GF-D8 (cell line): ENCODE measurements at regions not wholly inside any gene's neighbourhood (a gene's known extent, or its start where the extent isn't known, plus 50 kb on each side); places are given as distances from the start of the nearest gene placed in this dataset.

Experiments
- DNase-seq: peaks from one replicate; lab custom pipeline; 2025; lab: John Stamatoyannopoulos, UW

DNA sequence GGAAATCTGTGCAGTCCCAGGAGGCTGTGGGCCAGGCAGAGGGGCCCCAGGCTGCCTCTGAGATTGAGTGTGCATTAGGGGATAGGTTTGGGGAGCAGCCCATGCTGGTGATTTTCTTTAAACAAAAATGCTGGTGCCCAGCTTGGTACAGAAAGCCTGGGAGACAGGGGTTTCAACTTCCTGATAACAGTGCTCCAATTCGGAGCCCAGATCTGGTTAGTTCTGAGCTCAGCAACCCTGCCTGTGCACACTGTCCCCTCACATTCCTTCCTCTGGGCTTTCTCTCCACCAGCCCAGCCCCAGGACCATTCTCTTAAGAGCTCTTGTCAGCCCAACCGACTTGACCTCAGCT is 379.2 kb upstream of the ZMIZ1 start:
- DNase-seq, result no peak

DNA sequence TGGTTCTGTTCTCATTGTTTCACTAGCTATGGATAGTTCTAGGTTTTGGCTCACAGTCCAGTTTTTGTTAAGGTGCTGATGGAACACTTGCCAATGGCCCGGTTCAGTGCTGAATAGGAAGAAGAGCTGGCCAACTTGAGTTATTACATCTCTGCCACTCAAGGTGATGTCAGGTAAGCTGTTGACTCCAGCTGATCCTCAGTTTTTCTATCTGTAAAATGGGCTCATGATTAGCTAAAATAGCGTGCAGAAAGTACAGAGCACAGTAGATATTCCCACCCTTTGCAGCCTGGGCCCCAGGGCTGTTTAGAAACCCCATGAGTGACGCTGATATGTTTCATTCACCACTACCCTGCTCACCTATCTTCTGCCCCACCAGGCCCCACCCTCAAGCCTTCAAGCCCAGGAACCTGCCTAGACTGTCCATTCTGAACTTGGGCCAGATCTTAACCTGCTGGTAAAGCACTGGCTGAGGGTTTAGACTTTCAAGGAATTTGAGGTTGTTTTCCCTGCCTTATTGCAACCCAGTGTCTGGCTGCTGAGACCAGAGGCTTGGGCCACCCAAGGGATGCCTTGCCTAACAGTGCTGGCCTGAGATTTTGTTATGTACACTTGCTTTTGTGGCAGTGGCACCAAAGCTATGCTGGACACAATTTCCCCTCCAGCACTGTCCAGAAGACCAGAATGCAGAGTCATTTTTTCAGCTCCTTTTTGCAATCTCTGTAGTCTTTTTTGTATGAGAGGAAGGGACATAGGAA is 378.2 kb upstream of the ZMIZ1 start:
- DNase-seq, result no peak

DNA sequence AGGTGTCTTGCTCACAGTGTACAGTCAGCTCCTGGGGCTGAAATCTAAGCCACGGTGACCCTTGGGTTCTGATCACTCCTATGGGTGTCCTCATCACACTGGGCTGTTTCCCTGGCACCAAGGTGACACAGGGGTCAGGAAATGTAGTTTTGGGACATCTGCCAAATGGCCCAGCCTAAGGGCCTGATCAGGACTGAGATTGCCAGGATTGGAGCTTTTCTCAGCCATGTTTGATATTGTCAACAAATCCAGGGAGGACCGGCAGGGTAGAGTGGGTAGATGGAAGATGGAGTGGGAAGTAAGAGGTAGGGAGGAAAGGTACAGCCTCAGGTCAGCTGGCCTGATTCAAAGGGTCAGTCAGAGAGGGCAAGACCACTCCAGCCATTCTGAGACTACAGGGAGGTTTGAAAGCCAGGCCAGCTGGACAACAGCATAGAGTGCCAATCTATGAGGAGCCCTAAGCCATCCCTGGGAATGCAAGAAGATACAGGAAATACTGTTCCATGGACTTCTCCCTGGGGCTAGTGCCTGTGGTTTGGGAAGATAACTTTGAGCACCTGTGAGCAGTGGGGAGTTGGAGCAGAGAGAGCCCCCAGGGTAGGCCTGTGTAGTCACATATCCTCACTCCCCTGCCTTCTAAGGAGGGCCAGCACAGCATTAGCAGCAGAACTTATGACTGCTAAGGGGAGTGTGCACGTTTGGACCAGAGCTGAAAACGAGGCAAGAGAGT is 377.3 kb upstream of the ZMIZ1 start:
- no peak for DNase-seq

DNA sequence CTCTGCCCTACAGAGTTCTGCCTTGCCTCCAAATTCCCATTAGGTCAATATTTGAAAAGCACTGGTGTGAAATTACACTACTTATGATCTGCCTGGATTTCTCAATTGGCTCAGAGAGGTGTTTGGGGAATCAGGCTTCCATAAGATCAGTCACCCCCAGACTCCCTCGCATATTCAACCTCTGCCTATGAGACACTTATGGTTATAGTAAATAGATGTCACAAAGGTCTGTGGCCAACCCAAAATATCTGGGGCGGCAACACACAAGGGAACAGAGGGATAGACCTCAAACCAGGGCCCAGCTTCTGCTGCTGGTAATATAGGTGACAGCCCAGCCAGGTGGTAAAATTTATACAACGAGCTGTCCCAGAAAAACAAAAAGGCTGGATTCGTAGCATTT is 376.7 kb upstream of the ZMIZ1 start:
- DNase-seq, result no peak

DNA sequence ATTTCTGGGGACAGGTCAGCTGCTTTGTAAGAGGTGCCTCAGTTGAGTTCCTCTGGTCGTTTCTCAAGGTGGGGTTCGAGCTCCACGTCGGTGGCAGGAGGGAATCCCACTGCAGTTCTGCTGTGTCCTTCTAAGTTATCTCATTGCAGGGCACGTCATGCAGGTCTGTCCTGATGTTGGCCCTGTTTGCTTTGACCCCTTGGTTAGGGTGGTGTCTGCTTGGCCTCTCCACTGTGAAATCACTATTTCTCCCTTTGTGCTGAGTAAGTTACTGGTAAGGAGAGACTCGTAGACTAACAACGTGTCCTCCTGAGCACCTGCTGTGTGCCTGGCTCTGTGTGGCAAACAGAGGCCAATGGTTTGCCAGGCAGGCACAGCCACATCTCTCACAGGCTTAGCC is 372.9 kb upstream of the ZMIZ1 start:
- DNase-seq, result no peak

DNA sequence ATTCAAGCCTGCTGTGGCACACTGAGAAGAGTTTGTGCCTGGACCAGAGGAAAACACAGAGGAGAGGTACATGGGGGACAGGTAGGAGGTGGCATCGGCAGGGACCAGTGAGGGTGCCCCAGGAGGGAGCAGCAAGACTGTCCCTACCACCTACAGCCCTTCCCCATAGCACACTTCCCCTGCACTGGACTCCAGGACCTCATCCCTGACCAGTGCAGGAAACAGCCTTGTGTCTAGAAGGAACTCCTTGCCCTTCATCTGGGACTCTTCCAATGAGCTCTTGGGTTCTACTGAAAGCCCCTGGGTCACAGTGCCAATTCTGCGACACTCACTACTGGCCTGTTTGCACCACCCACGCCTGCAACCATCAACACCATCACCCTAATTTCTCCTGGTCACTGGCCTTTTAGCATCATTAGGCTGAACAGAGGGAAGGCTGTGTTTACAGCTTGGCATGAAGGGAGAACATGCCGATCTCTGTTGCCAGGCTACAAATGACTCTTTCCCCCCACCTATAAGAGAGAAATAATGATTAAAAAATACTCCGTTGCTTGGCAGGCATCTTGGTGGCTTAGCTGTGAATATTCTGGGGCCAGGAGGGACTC is 371.9 kb upstream of the ZMIZ1 start:
- DNase-seq, result no peak

DNA sequence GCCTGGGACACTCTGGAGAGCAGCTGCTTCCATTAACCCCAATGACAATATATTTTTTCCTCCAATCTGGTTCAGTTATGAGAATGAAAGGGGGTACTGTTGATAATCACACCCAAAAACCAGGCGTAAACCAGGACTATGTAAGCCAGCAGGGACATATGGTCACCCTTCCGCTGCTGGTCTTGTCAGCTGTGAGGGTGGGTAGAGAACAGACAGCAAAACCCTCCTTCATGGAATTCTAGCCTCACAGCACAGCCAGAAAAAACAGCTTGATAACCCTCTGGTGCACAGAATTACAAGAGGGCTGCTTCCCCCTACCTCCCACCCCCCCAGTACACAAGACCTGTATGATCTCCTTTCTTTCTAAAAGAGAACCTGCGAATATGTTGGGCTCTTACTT is 368.8 kb upstream of the ZMIZ1 start:
- no peak for DNase-seq

DNA sequence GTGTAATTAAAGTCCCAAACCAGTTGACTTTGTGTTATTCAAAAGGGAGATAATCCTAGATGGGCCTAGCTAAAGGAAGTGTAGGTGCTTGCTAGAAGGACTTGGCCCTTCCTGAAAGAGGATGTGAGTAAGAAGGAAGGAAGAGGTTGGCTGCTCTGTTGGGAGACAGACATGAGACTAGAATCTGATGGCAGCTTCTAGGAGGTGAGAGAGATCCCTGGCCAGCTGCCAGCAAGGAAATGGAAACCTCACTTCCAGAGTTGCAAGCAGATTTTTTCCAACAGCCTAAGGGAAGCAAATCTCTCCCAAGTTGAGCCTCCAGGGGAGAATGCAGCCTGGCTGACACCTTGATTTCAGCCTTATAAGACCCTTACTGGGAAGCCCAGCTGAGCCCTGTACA is 368.4 kb upstream of the ZMIZ1 start:
- no peak for DNase-seq

DNA sequence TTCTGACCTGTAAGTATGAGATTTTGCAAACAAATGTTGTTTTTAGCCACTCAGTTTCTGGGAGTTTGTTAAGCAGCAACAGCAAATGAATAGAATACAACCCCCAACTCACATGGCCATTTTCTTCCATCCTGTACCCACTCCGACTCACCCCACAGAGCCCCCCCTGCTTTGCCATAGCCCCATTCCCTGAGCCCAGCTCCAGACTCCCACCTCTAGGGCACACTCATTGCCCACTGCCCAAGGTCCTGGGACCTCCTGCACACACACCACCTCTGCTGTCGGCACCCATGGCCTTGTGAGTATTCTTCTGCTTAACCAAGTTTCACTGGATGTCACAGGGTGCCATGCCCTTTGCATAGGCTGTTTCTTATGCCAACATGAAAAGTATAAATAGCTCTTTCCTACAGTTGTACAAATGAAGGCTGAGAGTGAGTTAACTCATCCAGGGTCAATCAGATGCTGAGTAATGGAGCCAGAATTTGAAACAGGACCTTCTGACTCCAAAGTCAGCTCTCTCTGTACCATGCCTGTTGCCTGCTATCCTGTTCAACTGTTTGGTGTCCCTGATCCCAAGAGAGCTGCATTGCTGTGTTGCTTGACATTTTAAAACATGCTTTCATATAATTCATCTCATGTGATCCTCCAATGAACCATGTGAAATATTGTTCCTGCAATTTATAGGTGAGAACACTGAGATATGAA is 367.8 kb upstream of the ZMIZ1 start:
- DNase-seq, result no peak

DNA sequence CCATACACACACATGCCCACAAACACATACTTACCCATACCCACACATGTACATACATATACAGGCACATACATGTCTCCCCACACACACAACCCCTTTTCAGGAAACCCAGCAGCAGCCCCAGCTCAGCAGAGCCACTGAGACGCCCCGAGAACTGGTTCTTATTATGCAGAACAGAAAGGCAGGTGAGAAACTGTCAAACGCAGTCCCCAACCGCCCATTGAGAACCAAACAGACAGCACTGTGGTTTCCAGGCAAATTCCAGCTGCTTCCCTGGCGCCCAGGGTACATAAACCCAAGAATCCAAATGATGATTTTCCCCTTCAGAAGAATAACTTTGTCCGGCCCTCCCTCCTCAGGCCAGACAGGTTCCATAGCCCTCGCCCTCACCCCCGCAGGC is 366.6 kb upstream of the ZMIZ1 start:
- no peak for DNase-seq

DNA sequence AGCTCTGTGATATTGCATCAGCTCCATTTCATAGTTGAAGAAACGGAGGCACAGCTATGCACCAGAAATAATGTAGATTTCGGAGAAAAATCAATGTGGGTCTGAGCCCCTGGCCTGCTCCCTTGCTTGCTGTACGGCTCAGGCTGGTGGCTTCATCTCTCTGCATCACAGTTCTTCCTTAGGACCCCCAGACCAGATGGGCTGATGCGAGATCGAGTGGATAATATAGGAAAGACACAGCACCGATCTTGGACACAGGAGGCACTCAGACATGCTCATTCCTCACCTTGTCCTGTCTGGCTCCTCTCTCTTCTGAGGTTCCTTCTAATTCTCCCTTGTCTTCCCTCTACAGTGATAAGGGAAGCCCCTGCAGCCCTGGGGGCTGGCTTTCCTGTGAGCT is 365.9 kb upstream of the ZMIZ1 start:
- no peak for DNase-seq

DNA sequence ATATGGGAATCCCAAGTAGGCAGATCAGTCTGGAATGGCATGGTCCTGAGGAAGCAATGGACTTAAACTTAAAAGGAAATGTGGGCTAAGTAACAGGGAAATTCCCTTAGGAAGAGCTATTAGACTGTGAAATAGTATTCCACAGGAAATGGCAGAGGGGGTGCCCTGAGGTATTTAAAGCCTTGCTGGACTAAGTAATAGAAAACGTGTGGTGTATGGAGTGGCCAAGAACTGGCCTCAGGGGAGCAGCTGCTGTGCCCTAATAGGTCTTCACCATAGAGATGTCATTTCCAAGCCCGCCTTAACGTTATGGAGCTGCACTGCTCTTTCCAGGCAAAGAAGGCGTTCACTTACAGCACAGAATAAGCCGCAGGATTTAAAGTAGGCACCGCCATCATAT is 365.2 kb upstream of the ZMIZ1 start:
- no peak for DNase-seq

DNA sequence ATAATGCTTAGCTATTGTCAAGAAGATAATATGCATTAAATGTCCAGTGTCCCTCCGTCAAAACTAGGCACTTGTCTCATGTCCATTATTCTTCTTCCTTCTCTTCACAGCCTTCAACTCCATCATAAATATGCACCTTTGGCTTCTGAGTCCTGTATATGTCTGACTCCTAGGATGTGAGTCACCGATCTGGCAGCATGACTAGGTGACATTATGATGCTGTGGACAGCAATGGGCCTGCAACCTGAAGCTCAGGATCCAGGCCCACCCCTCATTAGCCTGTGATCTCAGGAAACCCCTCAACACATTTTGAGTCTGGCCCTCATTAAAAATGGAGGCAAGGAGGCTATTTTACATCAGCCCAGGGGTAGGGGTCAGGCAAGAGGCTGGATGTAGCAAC is 362.5 kb upstream of the ZMIZ1 start:
- DNase-seq, result no peak

DNA sequence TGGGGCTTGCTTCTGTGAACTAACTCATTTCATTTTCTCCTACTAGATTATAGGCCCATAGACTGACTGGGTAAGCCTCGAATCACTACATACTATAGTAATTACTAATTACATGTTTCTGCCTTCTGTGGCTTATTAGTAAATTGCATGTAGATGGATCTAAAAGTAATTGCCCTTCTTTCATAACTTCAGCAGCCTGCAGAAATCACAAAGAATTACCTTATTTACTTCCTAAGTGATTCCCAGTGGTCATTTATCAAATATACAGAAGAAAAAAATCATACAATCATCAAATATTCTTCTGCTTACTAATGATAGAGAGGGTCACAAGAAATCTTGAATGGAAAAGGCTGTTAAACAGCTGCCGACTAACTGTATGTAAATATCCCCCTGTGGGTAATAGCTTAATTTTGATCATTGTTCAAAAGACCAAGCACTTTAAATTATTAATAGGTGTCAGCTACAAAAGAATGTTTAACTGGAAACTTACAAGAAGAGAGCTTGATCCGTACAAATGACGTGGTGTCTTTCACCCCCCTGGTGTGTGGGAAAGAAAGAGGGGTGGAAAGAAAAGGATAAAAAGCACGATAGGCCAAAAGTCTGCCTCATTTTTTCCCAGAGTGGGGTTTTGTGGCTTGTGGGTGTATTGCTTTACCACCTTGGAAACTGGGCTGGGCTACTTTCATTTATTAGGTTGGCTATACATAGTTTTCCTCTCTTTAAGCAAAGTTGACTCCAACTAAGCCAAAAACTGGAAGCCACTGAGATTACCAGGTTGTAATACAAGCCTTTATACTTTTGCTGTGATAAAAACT is 361.8 kb upstream of the ZMIZ1 start:
- no peak for DNase-seq

DNA sequence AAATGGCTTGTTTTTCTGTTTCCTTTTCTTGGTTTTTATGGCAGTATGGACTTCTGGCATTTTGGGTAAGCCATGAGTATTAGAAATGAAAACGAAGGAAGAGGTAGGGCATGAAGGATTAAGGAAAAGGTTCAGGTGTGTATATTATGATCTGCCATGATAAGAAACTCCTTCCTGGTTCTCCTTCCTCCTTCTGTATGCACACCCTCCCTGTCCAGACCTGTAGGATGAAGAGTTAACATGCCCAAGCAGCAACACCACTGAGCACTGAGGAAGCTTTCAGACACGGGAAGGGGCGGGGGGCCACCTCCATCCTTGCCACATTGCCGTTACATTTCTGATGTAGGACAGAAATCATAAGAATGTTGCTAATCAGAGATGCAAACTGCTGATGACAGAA is 361.0 kb upstream of the ZMIZ1 start:
- DNase-seq, result no peak

DNA sequence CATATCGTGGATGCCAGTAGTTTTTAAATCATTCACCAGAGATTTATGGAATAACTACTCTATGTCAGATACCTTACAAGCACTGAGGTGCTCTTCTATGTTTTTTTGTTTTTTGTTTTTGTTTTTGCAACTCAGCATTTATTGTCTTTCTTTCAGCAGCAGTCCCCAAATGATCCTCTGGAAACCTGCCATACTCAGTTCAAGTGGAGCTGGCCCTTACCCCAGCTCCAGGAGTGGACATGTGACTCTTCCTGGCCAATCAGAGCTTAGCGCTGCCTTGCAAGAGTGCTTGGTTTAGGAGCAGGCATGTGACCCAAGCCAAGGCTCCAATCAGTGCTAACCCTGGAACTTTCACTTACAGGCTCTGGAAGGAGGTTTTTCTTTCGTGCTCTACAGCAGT is 356.6 kb upstream of the ZMIZ1 start:
- DNase-seq, result no peak

DNA sequence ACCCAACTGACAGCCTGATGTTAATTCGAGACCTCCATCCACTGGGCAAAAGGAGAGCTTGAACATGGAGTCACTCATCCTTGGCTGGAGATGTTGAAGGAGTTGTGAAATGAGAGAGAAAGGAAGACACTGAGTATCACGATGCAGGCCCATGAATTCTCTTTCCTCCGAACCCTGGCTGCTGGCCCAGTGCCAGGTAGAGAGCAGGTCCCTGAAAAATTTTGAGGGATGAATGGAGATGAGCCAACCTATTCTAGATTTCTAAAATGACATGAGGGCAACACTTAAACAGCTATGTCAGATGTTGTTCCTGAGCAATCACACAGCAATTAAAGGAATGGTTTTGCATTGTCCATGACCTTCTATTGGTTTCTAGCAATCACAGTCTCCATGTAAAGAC is 355.1 kb upstream of the ZMIZ1 start:
- DNase-seq, result no peak

DNA sequence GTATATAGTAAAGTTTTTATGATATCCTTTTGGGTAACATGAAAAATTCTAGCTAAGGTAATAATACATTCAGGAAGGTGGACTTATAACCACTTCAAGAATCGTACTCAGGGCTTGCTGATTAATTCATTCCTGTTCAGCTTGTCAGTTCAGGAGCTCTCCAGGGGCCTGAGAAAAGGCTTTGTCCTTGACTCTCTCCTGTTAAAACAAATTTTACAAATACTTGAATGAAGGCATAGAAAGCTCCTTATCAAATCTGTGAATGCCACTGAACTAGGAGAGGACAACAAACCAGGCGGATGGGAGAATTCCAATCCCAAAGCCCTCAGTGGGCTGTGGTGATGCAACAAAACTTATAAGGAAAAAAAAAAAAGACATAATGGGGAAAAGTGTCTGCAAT is 354.5 kb upstream of the ZMIZ1 start:
- no peak for DNase-seq

DNA sequence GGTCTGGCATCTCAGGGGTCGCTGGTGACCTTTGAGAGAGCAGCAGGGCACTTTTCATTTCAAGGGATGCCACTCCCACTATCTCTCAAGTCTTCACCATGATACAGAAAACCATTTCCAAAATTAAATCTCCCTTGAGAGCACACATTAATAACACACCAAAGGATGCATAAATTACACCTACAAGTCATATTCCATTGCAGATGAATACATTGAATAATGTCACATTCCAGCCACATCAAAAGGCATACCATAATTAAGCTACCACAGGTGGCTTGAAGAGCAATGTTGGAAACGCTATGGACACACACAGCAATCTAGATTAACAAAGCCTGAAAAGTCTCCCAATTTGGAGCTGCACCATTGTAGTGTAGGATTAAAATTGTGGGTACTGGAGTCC is 353.3 kb upstream of the ZMIZ1 start:
- no peak for DNase-seq

DNA sequence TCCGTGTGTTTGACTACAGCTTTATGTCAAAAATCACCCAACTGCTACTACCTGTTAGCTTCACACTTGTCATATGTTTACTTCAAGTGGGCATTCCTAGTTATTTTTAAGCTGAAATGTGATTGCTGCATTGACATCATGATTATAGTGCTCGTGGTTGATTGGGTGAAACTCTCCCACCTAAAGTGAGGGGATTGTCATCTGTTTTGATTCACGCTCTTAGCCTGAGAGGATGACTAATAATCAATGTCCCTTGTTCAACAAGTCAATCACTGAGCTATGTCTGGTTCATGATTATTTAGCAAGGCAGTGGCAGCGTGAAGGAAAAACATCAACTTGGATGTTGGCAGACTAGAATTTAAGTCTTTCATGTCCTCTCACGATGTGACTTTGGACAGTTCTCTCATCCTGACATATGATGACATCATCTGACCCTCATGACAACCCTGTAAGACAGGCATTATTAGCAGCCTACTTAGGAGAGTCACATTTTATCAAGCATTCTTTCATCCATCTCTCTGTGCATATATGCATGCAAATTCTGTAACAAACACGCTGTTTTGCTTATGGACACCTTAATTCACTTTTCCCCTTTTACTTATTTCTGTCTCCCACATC is 352.6 kb upstream of the ZMIZ1 start:
- DNase-seq, result no peak

DNA sequence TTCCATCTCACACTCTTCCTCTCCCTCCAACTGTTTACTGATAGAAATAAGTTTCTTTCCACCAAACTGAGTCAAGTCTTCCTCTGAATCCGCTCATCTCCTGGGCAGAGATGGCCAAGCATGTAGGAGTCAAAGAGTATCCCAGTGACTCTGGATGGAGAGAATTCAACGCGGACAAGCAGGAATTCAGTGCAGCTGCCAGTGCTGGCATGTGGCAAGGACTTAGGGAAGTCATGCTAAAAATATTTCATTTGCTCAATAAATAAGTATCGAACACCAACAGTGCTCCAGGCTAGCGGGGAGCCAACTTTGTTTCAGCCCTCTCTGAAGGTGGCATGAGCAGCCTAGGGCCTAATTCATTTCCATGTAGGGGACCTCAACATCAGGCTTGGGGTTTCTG is 351.6 kb upstream of the ZMIZ1 start:
- no peak for DNase-seq
